ENCODE measurements at regions not wholly inside any gene's neighbourhood (a gene's known extent, or its start where the extent isn't known, plus 50 kb on each side); places are given as distances from the start of the nearest gene placed in this dataset.

DNA sequence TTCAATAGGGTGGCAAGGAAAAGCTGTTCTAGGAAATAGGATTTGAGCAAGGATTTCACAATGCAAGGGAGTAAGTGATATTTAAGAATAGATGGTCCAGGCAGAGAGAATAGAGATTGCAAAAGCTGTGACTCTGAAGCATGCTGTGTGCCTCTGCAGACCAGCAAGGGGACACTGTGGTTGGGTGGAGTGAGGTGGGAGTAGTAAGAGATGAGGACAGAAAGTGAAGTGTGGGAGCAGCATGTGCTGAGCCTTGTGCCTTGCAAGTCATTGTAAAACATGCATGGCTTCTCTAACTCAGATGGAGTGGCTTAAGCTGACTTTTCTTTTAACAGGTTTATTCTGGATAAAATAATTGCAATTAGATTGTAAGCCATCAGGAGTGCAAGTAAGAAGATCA, 442.4 kb downstream of the CCSER2 start:
- H3K27me3 ChIP-seq, result no peaks in the 10 kb centered on the region

DNA sequence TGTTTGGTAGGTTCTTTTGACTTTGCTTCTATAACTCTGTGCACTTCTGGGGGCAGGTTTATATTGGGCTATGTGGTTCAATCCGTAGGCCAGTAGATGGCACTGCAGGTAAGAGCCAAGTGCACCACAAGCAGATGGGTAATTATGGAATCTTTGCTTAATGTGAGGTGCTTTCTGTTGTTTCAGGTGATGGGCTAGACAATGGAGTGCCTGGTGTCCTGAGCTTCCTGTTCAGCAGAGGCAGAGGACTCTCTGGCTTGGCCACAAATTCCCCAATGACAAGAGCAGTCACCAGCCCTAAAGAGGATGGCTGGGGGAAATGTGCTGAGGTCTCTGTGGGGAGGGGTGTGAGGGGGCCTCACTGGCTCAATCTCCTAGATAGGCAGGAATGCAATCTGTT, 455.0 kb downstream of the CCSER2 start:
- TF ChIP-seq POLR2A (IDR thresholded peaks at IDR 0.05) (no peak), POLR2AphosphoS5 (IDR thresholded peaks at IDR 0.05) (no peak), EP300 (IDR thresholded peaks at IDR 0.05) (no peak)
- TF ChIP-seq, protein P1, sequence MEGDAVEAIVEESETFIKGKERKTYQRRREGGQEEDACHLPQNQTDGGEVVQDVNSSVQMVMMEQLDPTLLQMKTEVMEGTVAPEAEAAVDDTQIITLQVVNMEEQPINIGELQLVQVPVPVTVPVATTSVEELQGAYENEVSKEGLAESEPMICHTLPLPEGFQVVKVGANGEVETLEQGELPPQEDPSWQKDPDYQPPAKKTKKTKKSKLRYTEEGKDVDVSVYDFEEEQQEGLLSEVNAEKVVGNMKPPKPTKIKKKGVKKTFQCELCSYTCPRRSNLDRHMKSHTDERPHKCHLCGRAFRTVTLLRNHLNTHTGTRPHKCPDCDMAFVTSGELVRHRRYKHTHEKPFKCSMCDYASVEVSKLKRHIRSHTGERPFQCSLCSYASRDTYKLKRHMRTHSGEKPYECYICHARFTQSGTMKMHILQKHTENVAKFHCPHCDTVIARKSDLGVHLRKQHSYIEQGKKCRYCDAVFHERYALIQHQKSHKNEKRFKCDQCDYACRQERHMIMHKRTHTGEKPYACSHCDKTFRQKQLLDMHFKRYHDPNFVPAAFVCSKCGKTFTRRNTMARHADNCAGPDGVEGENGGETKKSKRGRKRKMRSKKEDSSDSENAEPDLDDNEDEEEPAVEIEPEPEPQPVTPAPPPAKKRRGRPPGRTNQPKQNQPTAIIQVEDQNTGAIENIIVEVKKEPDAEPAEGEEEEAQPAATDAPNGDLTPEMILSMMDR (IDR thresholded peaks at IDR 0.05), result peak in 2 of 4 experiments; percentile 14 to 55

More for the DNA sequence above, 442.4 kb downstream of the CCSER2 start:
- Histone ChIP-seq H3K36me3 (no peaks in the 10 kb centered on the region), H3K4me3 (no peak overlapping the region), H3K27ac (no peak overlapping the region), H3K4me1 (no peaks in the 10 kb centered on the region), H3K9me3 (no peaks in the 10 kb centered on the region)
- no peak for ATAC-seq
- no peak for TF ChIP-seq EP300 (IDR thresholded peaks at IDR 0.05)
- no peak for TF ChIP-seq POLR2AphosphoS5 (IDR thresholded peaks at IDR 0.05)
- TF ChIP-seq, protein P1 (IDR thresholded peaks at IDR 0.05), result no peak
- no peak for TF ChIP-seq POLR2A (IDR thresholded peaks at IDR 0.05)

DNA sequence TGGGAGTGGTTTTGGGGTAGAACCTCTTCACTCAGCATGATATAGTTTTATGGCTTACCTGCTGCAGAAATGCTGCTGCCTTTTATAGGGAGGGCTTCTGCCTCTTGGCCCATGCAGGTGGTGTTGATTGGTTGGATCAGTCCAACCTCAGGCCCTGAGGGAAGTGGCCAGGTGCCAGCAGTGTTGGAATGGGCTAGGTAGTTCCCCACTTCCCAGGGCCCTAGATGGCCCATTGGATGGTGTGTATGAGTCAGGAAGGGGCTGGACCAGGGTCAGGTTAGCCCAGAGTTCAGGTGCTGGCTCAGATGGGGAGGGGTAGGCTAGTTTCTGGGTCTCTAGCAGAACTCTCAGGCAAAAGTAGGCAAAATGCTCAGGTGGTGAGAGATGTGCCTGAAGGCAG, 455.5 kb downstream of the CCSER2 start:
- H3K9me3 ChIP-seq, result no peaks in the 10 kb centered on the region
- H3K4me3 ChIP-seq, result no peak overlapping the region
- TF ChIP-seq POLR2A (IDR thresholded peaks at IDR 0.05), result no peak
- TF ChIP-seq POLR2AphosphoS5 (IDR thresholded peaks at IDR 0.05), result no peak
- TF ChIP-seq EP300 (IDR thresholded peaks at IDR 0.05), result no peak
- TF ChIP-seq, protein P1 (IDR thresholded peaks at IDR 0.05), result no peak
- no peak for ATAC-seq
- no peaks in the 10 kb centered on the region for H3K27me3 ChIP-seq
- no peak overlapping the region for H3K27ac ChIP-seq
- no peaks in the 10 kb centered on the region for H3K36me3 ChIP-seq
- H3K4me1 ChIP-seq, result no peaks in the 10 kb centered on the region

More for the DNA sequence above, 455.0 kb downstream of the CCSER2 start:
- WGBS, 2 donors (ENCODE audit: low coverage in 1 of 2), result 0% methylated on average over 1 of the region's 1 CpG; no CpG with 5 or more reads in 1 of the 2 donors
- Histone ChIP-seq H3K4me1 (no peaks in the 10 kb centered on the region), H3K27me3 (no peaks in the 10 kb centered on the region), H3K9me3 (no peaks in the 10 kb centered on the region), H3K36me3 (no peaks in the 10 kb centered on the region), H3K27ac (no peak overlapping the region), H3K4me3 (no peak overlapping the region)
- ATAC-seq, result no peak

DNA sequence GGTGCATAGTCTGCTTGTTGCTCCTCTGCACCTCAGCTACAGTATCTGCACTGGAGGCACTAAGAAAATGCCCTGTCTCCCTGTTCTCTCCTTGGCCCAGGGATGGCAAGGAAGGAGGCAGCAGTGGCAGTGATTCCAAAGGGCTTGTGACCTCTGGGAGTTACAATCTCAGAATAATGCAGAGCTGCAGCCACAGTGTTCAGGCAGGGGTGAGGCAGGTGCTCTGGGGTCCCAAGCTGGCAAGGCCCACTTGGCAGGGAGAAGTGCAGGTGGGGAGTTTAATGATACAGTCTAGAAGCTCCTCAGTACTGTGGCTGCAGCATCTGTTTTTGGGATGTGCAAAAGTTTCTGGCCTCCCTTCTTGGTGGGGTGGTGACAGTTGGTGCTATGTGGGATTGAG, 456.4 kb downstream of the CCSER2 start:
- H3K4me3 ChIP-seq, result no peak overlapping the region
- H3K27me3 ChIP-seq, result no peaks in the 10 kb centered on the region
- no peaks in the 10 kb centered on the region for H3K36me3 ChIP-seq
- TF ChIP-seq, protein P1 (IDR thresholded peaks at IDR 0.05), result no peak
- TF ChIP-seq POLR2AphosphoS5 (IDR thresholded peaks at IDR 0.05), result no peak
- no peak for TF ChIP-seq POLR2A (IDR thresholded peaks at IDR 0.05)
- TF ChIP-seq EP300 (IDR thresholded peaks at IDR 0.05), result no peak
- H3K9me3 ChIP-seq, result no peaks in the 10 kb centered on the region
- H3K4me1 ChIP-seq, result no peaks in the 10 kb centered on the region
- H3K27ac ChIP-seq, result no peak overlapping the region
- ATAC-seq, result no peak

GRCh38 chr10:84789026-84789425, 460.6 kb downstream of the CCSER2 start:
- Histone ChIP-seq H3K4me3 (no peak overlapping the region), H3K27ac (no peak overlapping the region), H3K36me3 (no peaks in the 10 kb centered on the region), H3K27me3 (no peaks in the 10 kb centered on the region), H3K4me1 (no peaks in the 10 kb centered on the region), H3K9me3 (no peaks in the 10 kb centered on the region)
- 81 to 100% methylated on average over 1 to 2 of the region's 2 CpGs for WGBS, 2 donors (ENCODE audit: low coverage in 1 of 2)
- TF ChIP-seq POLR2AphosphoS5 (IDR thresholded peaks at IDR 0.05) (no peak), POLR2A (IDR thresholded peaks at IDR 0.05) (no peak), EP300 (IDR thresholded peaks at IDR 0.05) (no peak)
- TF ChIP-seq, protein P1 (IDR thresholded peaks at IDR 0.05), result no peak
- no peak for ATAC-seq

All from gastroesophageal sphincter (tissue), 4 donors.